ENCODE measurements at regions not wholly inside any gene's neighbourhood (a gene's known extent, or its start where the extent isn't known, plus 50 kb on each side); places are given as distances from the start of the nearest gene placed in this dataset.
A peak's percentile ranks its signal among the peaks of the same experiment; 100 is the strongest.

GRCh38 chr3:153591561-153592245 lies 429.7 kb downstream of the RAP2B start:
- no peak for TF ChIP-seq CTCF (IDR thresholded peaks at IDR 0.05)
- TF ChIP-seq POLR2A (IDR thresholded peaks at IDR 0.05), result no peak
- no peaks in the 10 kb centered on the region for H3K9me3 ChIP-seq
- DNase-seq, result no peak
- no peak overlapping the region for H3K27ac ChIP-seq
- intact Hi-C loops (cut with DNase I; ENCODE audit: low total_unique reads), result no loop called here
- H3K4me1 ChIP-seq, result no peaks in the 10 kb centered on the region
- H3K36me3 ChIP-seq (ENCODE audit: low read depth, missing control alignments), result no peaks in the 10 kb centered on the region
- 89 to 91% methylated on average over 1 of the region's 1 CpG for WGBS, 2 donors
- H3K4me3 ChIP-seq, result no peak overlapping the region
- no peaks in the 10 kb centered on the region for H3K27me3 ChIP-seq

GRCh38 chr3:153595186-153595815 lies 433.3 kb downstream of the RAP2B start:
- H3K4me3 ChIP-seq, result no peak overlapping the region
- no peaks in the 10 kb centered on the region for H3K36me3 ChIP-seq (ENCODE audit: low read depth, missing control alignments)
- no peak overlapping the region for H3K27ac ChIP-seq
- H3K4me1 ChIP-seq, result no peaks in the 10 kb centered on the region
- DNase-seq, result no peak
- peak; percentile 45 to 49 (median 47) for TF ChIP-seq CTCF (IDR thresholded peaks at IDR 0.05)
- TF ChIP-seq POLR2A (IDR thresholded peaks at IDR 0.05), result no peak
- no peaks in the 10 kb centered on the region for H3K9me3 ChIP-seq
- no peaks in the 10 kb centered on the region for H3K27me3 ChIP-seq
- intact Hi-C loops (cut with DNase I; ENCODE audit: low total_unique reads), result no loop called here

GRCh38 chr3:153596401-153596800 lies 434.4 kb downstream of the RAP2B start:
- Histone ChIP-seq H3K27ac (no peak overlapping the region), H3K36me3 (ENCODE audit: low read depth, missing control alignments) (no peaks in the 10 kb centered on the region), H3K9me3 (no peaks in the 10 kb centered on the region), H3K4me3 (no peak overlapping the region), H3K4me1 (no peaks in the 10 kb centered on the region), H3K27me3 (no peaks in the 10 kb centered on the region)
- WGBS, 2 donors, result 89 to 91% methylated on average over 4 of the region's 4 CpGs
- intact Hi-C loops (cut with DNase I; ENCODE audit: low total_unique reads), result no loop called here
- no peak for TF ChIP-seq POLR2A (IDR thresholded peaks at IDR 0.05)
- TF ChIP-seq CTCF (IDR thresholded peaks at IDR 0.05), result no peak
- DNase-seq, result no peak

- Histone ChIP-seq H3K9me3 (no peaks in the 10 kb centered on the region), H3K4me1 (no peaks in the 10 kb centered on the region), H3K27me3 (no peaks in the 10 kb centered on the region), H3K4me3 (no peak overlapping the region), H3K27ac (no peak overlapping the region), H3K36me3 (ENCODE audit: low read depth, missing control alignments) (no peaks in the 10 kb centered on the region)
- no peak for DNase-seq
- TF ChIP-seq POLR2A (IDR thresholded peaks at IDR 0.05) (no peak), CTCF (IDR thresholded peaks at IDR 0.05) (no peak)
- WGBS, 2 donors, result 57 to 61% methylated on average over 2 of the region's 2 CpGs
- intact Hi-C loops (cut with DNase I; ENCODE audit: low total_unique reads), result no loop called here
These were observed 437.7 kb downstream of the RAP2B start for GRCh38 chr3:153599685-153600084.

- H3K36me3 ChIP-seq (ENCODE audit: low read depth, missing control alignments), result no peaks in the 10 kb centered on the region
- TF ChIP-seq CTCF (IDR thresholded peaks at IDR 0.05), result no peak
- no peak for TF ChIP-seq POLR2A (IDR thresholded peaks at IDR 0.05)
- WGBS, 2 donors, result 88 to 92% methylated on average over 2 of the region's 2 CpGs
- intact Hi-C loops (cut with DNase I; ENCODE audit: low total_unique reads), result no loop called here
- DNase-seq, result no peak
- no peaks in the 10 kb centered on the region for H3K27me3 ChIP-seq
- no peaks in the 10 kb centered on the region for H3K4me1 ChIP-seq
- no peaks in the 10 kb centered on the region for H3K9me3 ChIP-seq
- H3K4me3 ChIP-seq, result no peak overlapping the region
- no peak overlapping the region for H3K27ac ChIP-seq
These were observed 438.9 kb downstream of the RAP2B start for GRCh38 chr3:153600896-153601295.

All from testis (tissue), 2 donors.